SK-N-MC (cell line): ENCODE measurements at regions not wholly inside any gene's neighbourhood (a gene's known extent, or its start where the extent isn't known, plus 50 kb on each side); places are given as distances from the start of the nearest gene placed in this dataset.

Source experiments
- EZH2 ChIP-seq: fragments of 200-600 bp; sonication (generic); IDR thresholded peaks from one replicate; pipeline ENCODE4 v1.6.1; 2017; ENCODE audit warnings: antibody characterized with exemption
- POLR2AphosphoS5 ChIP-seq: IDR thresholded peaks from 2 replicates; pipeline ENCODE4 v1.6.1; 2012; ENCODE audit warnings: mild to moderate bottlenecking, low read depth, low read length, borderline replicate concordance

- TF ChIP-seq EZH2 (no peak), POLR2AphosphoS5 (no peak)
These were observed 333.0 kb downstream of the IRS1 start for GRCh38 chr2:226466589-226466988.
